Activated naive CD8-positive, alpha-beta T cell treated with anti-CD3 and anti-CD28 coated beads, Interleukin-2, amount 10 ng/mL, durations not matched to agents 7 days and 5 days (primary cell): ENCODE measurements at regions not wholly inside any gene's neighbourhood (a gene's known extent, or its start where the extent isn't known, plus 50 kb on each side); places are given as distances from the start of the nearest gene placed in this dataset.
"Not testable (repeated sequence)": the region's sequence is repeated elsewhere in the genome, so short reads cannot be mapped to it uniquely, and the experiment has no call there.

Source experiments
- ATAC-seq: fragments of 150-1000 bp; cut with Tn5 transposase; one replicate; pipeline ENCODE4 v1.10.0; 2021; ENCODE audit warnings: low read depth, moderate library complexity
- POLR2A ChIA-PET: fragments of 350-600 bp; sonication (Branson Sonifier 250); formaldehyde crosslinking; loops from one replicate; lab custom pipeline; 2021; ENCODE audit warnings: antibody characterized with exemption; lab: Charles Lee
- DNase-seq: peaks from one replicate; pipeline ENCODE4 v3.0.0; 2021
- H3K27ac Mint-ChIP-seq: one replicate; pipeline ENCODE4 v1.8.0; 2022; ENCODE audit warnings: mild to moderate bottlenecking, mixed read lengths
- H3K27me3 Mint-ChIP-seq: one replicate; pipeline ENCODE4 v1.8.0; 2022; ENCODE audit warnings: mild to moderate bottlenecking, moderate library complexity, mixed read lengths
- H3K36me3 Mint-ChIP-seq: one replicate; pipeline ENCODE4 v1.8.0; 2021; ENCODE audit warnings: mild to moderate bottlenecking, mixed read lengths
- H3K4me1 Mint-ChIP-seq: one replicate; pipeline ENCODE4 v1.8.0; 2021; ENCODE audit warnings: mixed read lengths
- H3K4me3 Mint-ChIP-seq: one replicate; pipeline ENCODE4 v1.8.0; 2022; ENCODE audit warnings: mild to moderate bottlenecking, moderate library complexity, mixed read lengths
- H3K9me3 Mint-ChIP-seq: one replicate; pipeline ENCODE4 v1.8.0; 2021; ENCODE audit warnings: mixed read lengths

- Mint-ChIP-seq H3K9me3 (no peaks in the 10 kb centered on the region), H3K4me1 (no peaks in the 10 kb centered on the region), H3K27ac (no peak overlapping the region), H3K4me3 (no peak overlapping the region), H3K27me3 (peaks cover 11% of the 10 kb centered on the region), H3K36me3 (no peaks in the 10 kb centered on the region)
- DNase-seq = no peak
- POLR2A ChIA-PET = no interaction called here
- ATAC-seq = no peak
Observed at GRCh38 chr14:57080691-57081090, 188.0 kb downstream of the EXOC5 start.

DNA sequence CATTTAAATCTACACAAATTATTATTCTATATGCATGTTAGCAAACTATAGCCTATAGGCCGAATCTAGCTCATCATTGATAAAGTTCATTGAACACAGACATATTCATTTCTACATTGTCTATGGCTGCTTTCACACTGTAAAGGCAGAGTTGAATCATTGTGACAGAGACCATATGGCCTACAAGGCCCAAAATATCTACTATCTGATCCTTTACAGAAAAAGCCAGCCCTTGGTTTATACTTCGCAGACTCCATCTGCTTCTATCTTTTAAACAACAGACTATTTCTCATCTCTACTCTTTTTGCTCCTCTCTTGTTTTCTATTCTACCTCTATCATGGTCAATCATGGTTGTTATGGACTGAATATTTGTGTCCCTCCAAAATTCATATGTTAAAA lies 190.7 kb downstream of the EXOC5 start:
- no peak for ATAC-seq
- H3K4me3 Mint-ChIP-seq = no peak overlapping the region
- H3K27ac Mint-ChIP-seq = no peak overlapping the region
- H3K4me1 Mint-ChIP-seq = no peaks in the 10 kb centered on the region
- H3K36me3 Mint-ChIP-seq = no peaks in the 10 kb centered on the region
- no peak for DNase-seq
- peaks cover 14% of the 10 kb centered on the region for H3K27me3 Mint-ChIP-seq
- no peaks in the 10 kb centered on the region for H3K9me3 Mint-ChIP-seq
- POLR2A ChIA-PET = no interaction called here

GRCh38 chr14:57073986-57074385 lies 194.7 kb downstream of the EXOC5 start:
- Mint-ChIP-seq H3K4me3 (no peak overlapping the region), H3K36me3 (no peaks in the 10 kb centered on the region)
- POLR2A ChIA-PET = no interaction called here

GRCh38 chr14:57071639-57072038 lies 197.1 kb downstream of the EXOC5 start:
- Mint-ChIP-seq H3K4me3 (no peak overlapping the region), H3K27me3 (peaks cover 46% of the 10 kb centered on the region), H3K27ac (no peak overlapping the region), H3K4me1 (peaks cover 1% of the 10 kb centered on the region), H3K9me3 (no peaks in the 10 kb centered on the region), H3K36me3 (no peaks in the 10 kb centered on the region)
- DNase-seq (no peak), ATAC-seq (no peak)
- POLR2A ChIA-PET = no interaction called here

More at GRCh38 chr14:57073986-57074385, 194.7 kb downstream of the EXOC5 start:
- Mint-ChIP-seq H3K27ac (no peak overlapping the region), H3K4me1 (no peaks in the 10 kb centered on the region), H3K27me3 (peaks cover 28% of the 10 kb centered on the region), H3K9me3 (no peaks in the 10 kb centered on the region)
- DNase-seq (no peak), ATAC-seq (no peak)

GRCh38 chr14:57069702-57070101 lies 199.0 kb downstream of the EXOC5 start:
- H3K36me3 Mint-ChIP-seq = no peaks in the 10 kb centered on the region
- ATAC-seq (no peak), DNase-seq (no peak)
- peaks cover 60% of the 10 kb centered on the region for H3K27me3 Mint-ChIP-seq
- POLR2A ChIA-PET = no interaction called here
- H3K4me1 Mint-ChIP-seq = peaks cover 1% of the 10 kb centered on the region
- H3K4me3 Mint-ChIP-seq = no peak overlapping the region
- H3K27ac Mint-ChIP-seq = no peak overlapping the region
- no peaks in the 10 kb centered on the region for H3K9me3 Mint-ChIP-seq

DNA sequence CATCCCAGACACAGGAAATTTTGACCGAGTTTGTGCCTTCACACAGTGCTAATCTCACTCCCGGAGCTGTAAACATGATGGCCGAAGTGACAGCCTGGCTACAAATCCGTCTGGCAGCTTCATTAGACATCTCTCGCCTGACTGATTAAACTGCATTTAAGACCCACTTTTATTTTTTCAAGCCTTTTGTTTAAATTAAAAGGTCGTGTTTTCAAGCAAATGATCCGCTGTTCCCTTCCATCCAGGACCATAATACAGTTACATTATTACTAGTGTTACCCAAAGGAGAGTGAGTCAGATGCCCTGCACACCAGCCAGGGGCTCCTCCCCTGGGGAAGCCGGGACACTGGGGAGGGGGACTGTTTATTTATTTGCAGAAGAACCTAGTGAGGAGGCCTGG lies 200.2 kb downstream of the EXOC5 start:
- Mint-ChIP-seq H3K9me3 (no peaks in the 10 kb centered on the region), H3K27ac (no peak overlapping the region), H3K4me3 (no peak overlapping the region), H3K36me3 (no peaks in the 10 kb centered on the region), H3K4me1 (peaks cover 1% of the 10 kb centered on the region), H3K27me3 (peaks cover 64% of the 10 kb centered on the region)
- POLR2A ChIA-PET = no interaction called here
- no peak for DNase-seq
- no peak for ATAC-seq

DNA sequence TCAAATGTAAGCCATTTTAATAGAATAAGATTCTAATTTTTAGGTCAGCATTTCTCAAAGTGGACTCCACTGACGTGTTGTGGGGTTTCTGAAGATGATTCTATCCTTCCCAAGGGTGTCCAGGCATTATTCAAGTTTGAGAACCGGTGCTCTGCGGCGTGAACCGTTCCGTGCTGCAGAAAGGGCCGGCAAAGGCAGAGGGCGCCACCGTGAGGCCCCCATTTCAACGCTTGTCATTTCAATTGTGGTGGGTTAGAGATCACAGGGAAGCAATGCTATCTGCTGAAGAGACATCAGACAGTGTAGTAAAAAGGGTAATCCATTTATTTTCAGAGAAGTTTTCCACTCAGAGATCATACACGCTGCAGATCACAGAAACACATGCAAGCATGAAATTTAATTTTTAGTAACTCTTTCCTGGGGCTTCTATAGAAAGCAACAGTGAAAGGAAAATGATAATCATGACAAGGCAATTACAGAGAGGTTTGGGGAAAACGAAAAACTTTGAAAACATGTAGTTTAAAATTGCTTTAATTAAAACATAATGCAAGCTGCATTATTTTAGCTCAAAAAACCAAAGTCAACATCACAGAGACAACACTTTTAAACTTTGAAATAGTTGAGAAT lies 201.7 kb downstream of the EXOC5 start:
- Mint-ChIP-seq H3K36me3 (no peaks in the 10 kb centered on the region), H3K9me3 (no peaks in the 10 kb centered on the region), H3K27ac (no peak overlapping the region), H3K4me3 (no peak overlapping the region), H3K4me1 (peaks cover 1% of the 10 kb centered on the region), H3K27me3 (peaks cover 56% of the 10 kb centered on the region)
- POLR2A ChIA-PET = no interaction called here
- peak; percentile 56 for ATAC-seq
- peak; percentile 39 for DNase-seq

DNA sequence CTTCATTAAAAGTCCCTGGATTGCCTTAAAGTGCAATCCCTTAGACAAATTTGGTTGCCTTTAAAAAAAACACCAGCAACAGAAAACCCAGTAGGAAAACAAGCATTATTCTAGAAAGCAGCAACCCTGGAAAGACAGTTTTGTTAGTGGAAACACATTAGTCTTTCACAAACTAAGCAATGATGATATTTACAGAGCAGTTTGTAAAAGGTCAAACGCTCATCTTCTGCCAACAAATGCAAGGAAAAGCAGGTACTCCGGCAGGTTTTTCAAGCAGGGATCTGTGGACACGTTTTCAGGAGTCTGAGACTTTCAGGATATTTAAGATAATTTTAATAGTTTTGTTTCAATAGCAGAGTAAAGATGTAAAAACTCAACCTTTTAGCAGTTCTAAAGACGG lies 202.2 kb downstream of the EXOC5 start:
- Mint-ChIP-seq H3K9me3 (no peaks in the 10 kb centered on the region), H3K4me3 (no peak overlapping the region), H3K27me3 (peaks cover 55% of the 10 kb centered on the region), H3K27ac (no peak overlapping the region), H3K4me1 (peaks cover 1% of the 10 kb centered on the region), H3K36me3 (no peaks in the 10 kb centered on the region)
- ATAC-seq (no peak), DNase-seq (no peak)
- POLR2A ChIA-PET = no interaction called here

- POLR2A ChIA-PET = no interaction called here
- Mint-ChIP-seq H3K36me3 (no peaks in the 10 kb centered on the region), H3K4me3 (no peak overlapping the region), H3K4me1 (peaks cover 10% of the 10 kb centered on the region), H3K27ac (no peak overlapping the region), H3K9me3 (no peaks in the 10 kb centered on the region), H3K27me3 (peaks cover 18% of the 10 kb centered on the region)
- no peak for ATAC-seq
- DNase-seq = no peak
Observed at GRCh38 chr14:57061009-57061711, 207.5 kb downstream of the EXOC5 start.

- no peaks in the 10 kb centered on the region for H3K9me3 Mint-ChIP-seq
- peak; percentile 52 for ATAC-seq
- DNase-seq = no peak
Observed at GRCh38 chr14:57060276-57060955, 208.3 kb downstream of the EXOC5 start.

GRCh38 chr14:57058319-57058718 lies 210.4 kb downstream of the EXOC5 start:
- H3K27ac Mint-ChIP-seq = no peak overlapping the region
- POLR2A ChIA-PET = no interaction called here
- no peaks in the 10 kb centered on the region for H3K9me3 Mint-ChIP-seq
- no peaks in the 10 kb centered on the region for H3K36me3 Mint-ChIP-seq
- H3K4me3 Mint-ChIP-seq = no peak overlapping the region
- peaks cover 2% of the 10 kb centered on the region for H3K27me3 Mint-ChIP-seq
- ATAC-seq = no peak
- no peak for DNase-seq
- peaks cover 10% of the 10 kb centered on the region for H3K4me1 Mint-ChIP-seq

More at GRCh38 chr14:57060276-57060955, 208.3 kb downstream of the EXOC5 start:
- POLR2A ChIA-PET = no interaction called here
- Mint-ChIP-seq H3K4me1 (peaks cover 10% of the 10 kb centered on the region), H3K27me3 (peaks cover 12% of the 10 kb centered on the region), H3K27ac (no peak overlapping the region), H3K36me3 (no peaks in the 10 kb centered on the region), H3K4me3 (no peak overlapping the region)

DNA sequence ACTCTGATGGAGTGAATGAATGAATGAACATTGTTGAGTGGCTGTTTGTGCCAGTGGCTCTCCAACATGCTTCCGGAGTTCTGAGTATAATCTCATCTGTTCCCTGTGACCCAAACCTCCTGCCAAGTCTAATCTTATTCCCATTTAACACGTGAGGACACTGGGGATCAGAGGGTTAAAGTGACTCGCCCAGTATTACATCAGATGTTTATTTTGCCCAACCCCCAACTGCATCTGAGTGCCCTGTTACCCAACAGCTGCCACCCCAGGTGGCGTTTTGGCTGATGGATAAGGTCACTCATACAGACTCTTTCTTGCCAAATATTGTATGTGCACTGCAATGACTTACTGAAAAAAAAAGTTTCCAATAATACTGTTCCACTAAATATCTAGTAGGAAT lies 210.9 kb downstream of the EXOC5 start:
- Mint-ChIP-seq H3K9me3 (no peaks in the 10 kb centered on the region), H3K27ac (no peak overlapping the region), H3K4me3 (no peak overlapping the region), H3K27me3 (no peaks in the 10 kb centered on the region), H3K36me3 (no peaks in the 10 kb centered on the region), H3K4me1 (peaks cover 10% of the 10 kb centered on the region)
- DNase-seq (no peak), ATAC-seq (no peak)
- POLR2A ChIA-PET = no interaction called here

DNA sequence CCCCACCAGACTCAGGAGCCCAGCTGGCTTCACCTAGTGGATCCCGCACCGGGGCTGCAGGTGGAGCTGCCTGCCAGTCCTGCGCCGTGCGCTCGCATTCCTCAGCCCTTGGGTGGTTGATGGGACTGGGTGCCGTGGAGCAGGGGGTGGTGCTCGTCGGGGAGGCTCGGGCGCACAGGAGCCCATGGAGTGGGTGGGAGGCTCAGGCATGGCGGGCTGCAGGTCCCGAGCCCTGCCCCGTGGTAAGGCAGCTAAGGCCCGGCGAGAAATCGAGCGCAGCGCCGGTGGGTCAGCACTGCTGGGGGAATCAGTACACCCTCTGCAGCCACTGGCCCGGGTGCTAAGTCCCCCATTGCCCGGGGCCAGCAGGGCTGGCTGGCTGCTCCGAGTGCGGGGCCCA lies 212.2 kb downstream of the EXOC5 start:
- H3K27me3 Mint-ChIP-seq = not testable (repeated sequence)

More for the DNA sequence above, 212.2 kb downstream of the EXOC5 start:
- H3K9me3 Mint-ChIP-seq, ATAC-seq, DNase-seq, H3K27ac Mint-ChIP-seq, H3K36me3 Mint-ChIP-seq, POLR2A ChIA-PET, H3K4me3 Mint-ChIP-seq: not testable (repeated sequence)
- peaks cover 10% of the 10 kb centered on the region for H3K4me1 Mint-ChIP-seq
